GM19438 (cell line): ENCODE measurements at regions not wholly inside any gene's neighbourhood (a gene's known extent, or its start where the extent isn't known, plus 50 kb on each side); places are given as distances from the start of the nearest gene placed in this dataset.
A peak's percentile ranks its signal among the peaks of the same experiment; 100 is the strongest.
"Not testable (repeated sequence)": the region's sequence is repeated elsewhere in the genome, so short reads cannot be mapped to it uniquely, and the experiment has no call there.

ENCODE experiments used
- ATAC-seq: cut with Tn5 transposase; IDR thresholded peaks from one replicate; pipeline ENCODE4 v1.9.1; 2021; ENCODE audit warnings: low read depth; ENCODE audit not compliant: unreplicated experiment

- ATAC-seq: not testable (repeated sequence)
Observed at GRCh38 chr9:42325142-42325541, 141.7 kb downstream of the SPATA31A6 start.

GRCh38 chr9:42325561-42325960, 142.1 kb downstream of the SPATA31A6 start:
- not testable (repeated sequence) for ATAC-seq

GRCh38 chr9:42326482-42326881, 143.0 kb downstream of the SPATA31A6 start:
- ATAC-seq: not testable (repeated sequence)

GRCh38 chr9:42335342-42335741, 151.9 kb downstream of the SPATA31A6 start:
- ATAC-seq: not testable (repeated sequence)

GRCh38 chr9:42335984-42336657, 152.7 kb downstream of the SPATA31A6 start:
- not testable (repeated sequence) for ATAC-seq

- ATAC-seq: not testable (repeated sequence)
Observed at GRCh38 chr9:42338275-42338674, 154.8 kb downstream of the SPATA31A6 start.

GRCh38 chr9:42339671-42340434, 156.4 kb downstream of the SPATA31A6 start:
- not testable (repeated sequence) for ATAC-seq

GRCh38 chr9:42340435-42340723, 156.9 kb downstream of the SPATA31A6 start:
- ATAC-seq: not testable (repeated sequence)

GRCh38 chr9:42341860-42342259, 158.4 kb downstream of the SPATA31A6 start:
- not testable (repeated sequence) for ATAC-seq

GRCh38 chr9:42342297-42342696, 158.8 kb downstream of the SPATA31A6 start:
- ATAC-seq: not testable (repeated sequence)

GRCh38 chr9:42344508-42344907, 161.0 kb downstream of the SPATA31A6 start:
- not testable (repeated sequence) for ATAC-seq

GRCh38 chr9:42346916-42347315, 163.5 kb downstream of the SPATA31A6 start:
- ATAC-seq: not testable (repeated sequence)

- not testable (repeated sequence) for ATAC-seq
Observed at GRCh38 chr9:42349181-42349580, 165.7 kb downstream of the SPATA31A6 start.

GRCh38 chr9:42350412-42350811, 167.0 kb downstream of the SPATA31A6 start:
- ATAC-seq: not testable (repeated sequence)

- not testable (repeated sequence) for ATAC-seq
Observed at GRCh38 chr9:42357604-42358373, 174.3 kb downstream of the SPATA31A6 start.

GRCh38 chr9:42358626-42359247, 175.3 kb downstream of the SPATA31A6 start:
- ATAC-seq: not testable (repeated sequence)

GRCh38 chr9:42364410-42365243, 181.2 kb downstream of the SPATA31A6 start:
- ATAC-seq: not testable (repeated sequence)

GRCh38 chr9:42365244-42365945, 181.9 kb downstream of the SPATA31A6 start:
- peak; percentile 70 for ATAC-seq

GRCh38 chr9:42368279-42368881, 184.9 kb downstream of the SPATA31A6 start:
- ATAC-seq: not testable (repeated sequence)
